Stimulated activated CD4-positive, alpha-beta T cell treated with anti-CD3 and anti-CD28 coated beads, Interleukin-1b, Interleukin-23, amount 100 ng/mL, for 24 hours (primary cell): ENCODE measurements at regions not wholly inside any gene's neighbourhood (a gene's known extent, or its start where the extent isn't known, plus 50 kb on each side); places are given as distances from the start of the nearest gene placed in this dataset.

ENCODE experiments used
- DNase-seq, 4 experiments: peaks; one replicate each; pipeline ENCODE4 v3.0.0-alpha.2; 2020; ENCODE audit warnings: low read depth in 4 of 4, low spot score in 1 of 4

DNA sequence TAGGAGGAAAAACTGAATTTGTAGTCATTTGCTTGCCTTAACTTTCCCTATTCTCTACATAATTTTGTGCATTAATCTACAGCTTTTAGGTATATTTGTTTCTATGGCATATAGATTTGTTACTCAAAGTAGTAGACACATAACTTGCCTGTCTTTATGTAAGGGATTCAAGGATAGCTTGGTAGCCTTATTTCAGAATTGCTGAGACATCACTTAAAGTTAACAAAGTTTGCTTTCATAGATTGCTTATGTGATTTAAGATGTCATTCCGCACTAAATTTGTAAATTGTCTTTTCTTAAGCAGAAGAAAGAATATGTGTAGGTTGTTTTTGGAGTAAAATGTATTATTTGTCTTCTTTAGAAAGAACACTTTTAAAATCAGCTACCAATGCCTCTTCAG, 477.7 kb upstream of the NOVA1 start:
- no peak for DNase-seq

DNA sequence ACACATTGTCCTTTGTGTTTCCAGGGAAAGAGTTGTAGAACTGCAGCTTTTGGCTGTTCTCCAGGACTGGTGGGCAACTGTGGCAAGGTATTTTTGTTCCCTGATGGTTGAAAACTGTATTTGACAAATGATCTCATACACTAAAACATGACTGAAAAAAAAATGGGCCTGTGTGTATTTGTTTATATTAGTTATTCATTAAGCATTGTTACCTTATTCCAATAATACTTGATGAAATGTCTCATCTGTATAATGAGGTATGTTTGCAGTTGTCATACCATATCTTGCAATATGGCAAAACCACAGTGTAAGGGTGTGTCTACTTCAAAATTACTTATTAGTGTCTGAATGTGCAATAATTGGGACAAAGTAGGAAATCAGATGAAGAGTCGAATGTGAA, 479.4 kb upstream of the NOVA1 start:
- no peak for DNase-seq

DNA sequence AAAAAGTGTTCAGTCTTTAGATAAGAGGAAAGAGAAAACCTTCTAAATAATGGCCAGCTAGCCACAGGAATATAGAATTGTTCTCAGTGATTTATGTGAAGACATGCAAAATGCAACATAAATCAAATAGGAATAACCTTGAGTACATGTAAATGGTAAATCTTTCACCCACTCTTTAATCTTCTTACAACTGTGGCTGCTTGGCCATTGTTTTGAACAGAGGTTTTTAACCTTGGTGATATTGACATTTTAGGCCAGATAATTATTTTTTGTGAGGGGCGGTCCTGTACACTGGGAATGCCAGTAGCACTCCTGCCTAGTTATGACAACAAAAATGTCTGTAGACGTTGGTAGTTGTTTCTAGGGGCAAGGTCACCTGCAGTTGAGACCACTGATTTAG, 479.9 kb upstream of the NOVA1 start:
- DNase-seq = no peak

DNA sequence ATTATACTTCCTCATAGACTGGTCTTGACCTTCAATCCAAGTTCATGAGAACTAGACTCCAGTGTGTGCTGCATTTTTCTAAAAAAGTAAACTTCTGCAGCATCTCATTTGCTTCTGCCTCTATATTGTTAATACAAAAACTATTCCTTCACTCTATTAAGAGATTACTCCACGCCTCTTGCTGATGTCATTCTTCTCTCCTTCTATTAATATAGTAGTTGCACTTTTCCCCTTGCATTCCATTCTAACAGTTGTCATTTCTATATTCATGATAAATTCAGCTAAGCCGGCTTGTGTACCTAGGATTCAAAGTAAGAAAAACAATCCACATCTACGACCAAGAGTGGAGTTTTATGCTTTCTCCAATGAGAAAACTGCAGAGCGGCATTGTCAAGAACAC, 480.4 kb upstream of the NOVA1 start:
- no peak for DNase-seq

DNA sequence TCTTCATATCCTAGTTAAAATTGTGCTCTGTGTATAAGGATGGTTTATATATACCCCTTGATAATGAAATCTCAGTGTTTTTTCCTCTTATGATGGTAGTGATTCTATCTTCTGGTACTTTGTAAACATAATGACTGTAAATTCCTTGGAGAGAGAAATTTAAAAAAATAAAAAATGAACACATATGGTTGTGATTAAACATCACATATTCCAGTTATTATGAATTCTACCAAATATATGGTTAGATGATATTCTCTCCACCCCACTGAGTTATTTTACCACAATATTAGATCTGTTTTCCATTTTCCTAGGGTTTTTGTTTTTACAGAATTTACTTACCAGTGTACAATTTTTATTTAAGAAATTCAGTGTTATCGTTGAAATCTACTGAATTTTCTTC, 481.9 kb upstream of the NOVA1 start:
- no peak for DNase-seq

DNA sequence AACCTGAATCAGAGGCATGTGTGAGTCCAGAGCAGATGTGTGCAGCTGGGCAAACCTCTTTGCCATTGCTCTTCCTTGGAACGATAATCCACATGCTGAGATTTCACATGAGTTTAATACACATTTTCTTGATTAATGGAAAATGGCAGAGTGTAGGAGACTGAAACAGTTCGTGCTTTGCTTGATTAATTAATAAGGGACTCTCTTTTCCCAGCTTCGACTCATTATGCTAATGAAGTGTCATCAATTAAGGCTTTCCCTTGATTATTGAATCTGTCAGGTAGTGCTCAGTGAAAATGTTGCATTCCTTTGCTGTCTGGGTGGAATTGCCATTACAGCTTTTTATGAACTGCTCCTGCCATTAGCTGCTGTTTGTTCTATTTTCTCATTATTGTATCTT, 487.7 kb upstream of the NOVA1 start:
- DNase-seq = no peak

DNA sequence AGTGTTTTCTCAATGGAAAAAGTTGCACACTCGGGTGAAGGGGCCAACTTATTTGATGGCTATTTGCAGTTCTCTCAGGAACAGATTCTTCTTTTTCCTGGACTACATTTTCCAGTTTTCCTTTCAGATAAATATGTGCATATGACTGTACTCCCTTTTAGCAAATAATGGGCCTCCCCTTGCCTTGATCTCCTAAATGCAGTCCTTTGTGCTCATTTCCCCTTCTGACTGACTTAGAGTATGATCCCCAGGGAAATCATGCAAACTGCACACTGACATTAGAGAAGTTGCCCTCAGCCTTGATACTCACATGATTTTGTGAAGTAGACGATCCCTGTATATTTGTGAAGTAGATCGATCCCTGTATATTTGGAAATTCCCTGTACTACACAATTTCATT, 492.9 kb upstream of the NOVA1 start:
- no peak for DNase-seq

DNA sequence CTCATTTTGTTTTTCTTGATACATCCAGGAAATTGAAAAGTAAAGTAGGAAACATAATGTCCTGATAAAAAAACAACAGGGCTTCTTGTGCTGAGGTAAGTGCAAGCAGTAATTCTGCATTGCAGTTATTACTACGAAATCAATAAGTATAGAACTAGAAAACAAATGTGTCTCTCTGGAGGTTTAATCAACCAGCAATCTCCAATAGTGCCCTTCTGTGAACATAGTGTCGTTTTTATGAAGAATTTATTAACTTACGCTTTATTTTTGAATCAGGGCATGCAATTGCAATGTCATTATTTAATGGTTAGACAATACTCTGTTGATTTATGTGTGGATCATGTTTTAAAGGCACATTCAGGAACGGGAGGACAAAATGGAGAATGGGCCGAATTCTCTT, 494.1 kb upstream of the NOVA1 start:
- no peak for DNase-seq

DNA sequence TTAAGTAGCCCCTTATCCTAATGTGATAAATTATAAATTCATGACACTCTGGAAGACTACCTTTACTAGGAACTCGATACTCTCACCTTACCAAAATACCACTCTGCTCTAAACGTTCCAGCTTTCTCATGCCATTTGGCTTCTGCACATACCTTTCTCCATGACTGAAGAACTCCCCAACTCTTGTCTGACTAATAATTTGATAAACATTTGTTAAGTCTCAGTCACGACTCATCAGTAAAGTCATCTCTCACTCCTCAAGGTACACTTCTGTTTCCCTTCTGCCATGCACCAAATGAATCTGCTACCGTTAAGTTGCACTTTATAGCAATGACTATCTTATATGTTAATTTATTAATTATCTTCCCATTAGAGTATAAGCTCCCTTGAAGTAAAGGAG, 498.3 kb upstream of the NOVA1 start:
- no peak for DNase-seq

DNA sequence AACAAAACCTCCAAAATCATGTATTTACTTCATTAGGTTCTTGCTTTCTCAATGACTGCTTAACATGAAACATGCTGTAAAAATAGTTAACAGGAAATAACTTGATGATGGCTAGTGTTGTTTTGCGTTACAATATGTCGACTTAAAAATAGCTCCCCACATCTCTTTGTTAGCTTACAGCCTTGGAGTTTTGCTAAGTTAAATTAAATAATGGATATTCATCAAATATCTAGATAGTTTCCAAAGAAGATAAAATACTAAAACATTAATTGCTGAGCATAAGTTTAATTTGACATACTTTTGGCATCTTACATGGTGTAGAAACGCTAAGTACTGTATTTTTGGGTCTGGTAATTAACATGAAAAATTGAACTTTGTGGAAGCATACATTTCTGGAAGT, 500.6 kb upstream of the NOVA1 start:
- DNase-seq = no peak

DNA sequence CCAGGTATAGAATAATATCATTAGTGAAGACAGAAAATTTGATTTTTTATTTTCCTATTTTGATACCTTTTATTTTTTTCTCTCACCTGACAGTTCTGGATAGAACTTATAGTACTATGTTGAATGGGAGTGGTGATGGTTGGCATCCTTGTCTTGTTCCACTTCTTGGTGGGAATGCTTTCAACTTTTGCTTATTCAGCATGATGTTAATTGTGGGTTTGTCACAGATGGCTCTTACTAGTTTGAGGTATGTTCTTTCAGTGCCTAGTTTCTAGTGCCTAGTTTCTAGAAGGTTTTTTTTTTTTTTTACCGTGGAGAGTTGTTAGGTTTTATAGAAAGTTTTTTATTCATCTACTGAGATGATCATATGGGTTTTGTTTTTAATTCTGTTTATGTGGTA, 516.3 kb upstream of the NOVA1 start:
- DNase-seq = no peak

DNA sequence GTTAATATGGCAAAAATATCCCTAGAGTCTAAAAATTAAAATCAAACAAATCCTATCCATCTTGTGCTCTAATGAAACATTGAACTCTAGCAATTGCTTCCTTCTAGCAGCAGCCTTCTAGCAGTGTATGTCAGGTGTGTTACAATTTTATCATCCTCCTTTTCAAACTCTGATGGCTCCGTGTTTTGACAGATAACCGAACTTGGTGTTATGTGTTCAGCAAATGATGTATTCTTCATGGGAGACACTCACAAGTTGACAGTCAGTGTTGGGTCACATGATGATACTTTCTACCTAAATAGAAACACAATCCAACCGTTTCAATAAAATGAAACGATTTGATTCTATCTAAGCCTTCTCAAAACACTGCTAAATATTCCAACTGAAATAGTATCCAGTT, 525.3 kb upstream of the NOVA1 start:
- DNase-seq = no peak

DNA sequence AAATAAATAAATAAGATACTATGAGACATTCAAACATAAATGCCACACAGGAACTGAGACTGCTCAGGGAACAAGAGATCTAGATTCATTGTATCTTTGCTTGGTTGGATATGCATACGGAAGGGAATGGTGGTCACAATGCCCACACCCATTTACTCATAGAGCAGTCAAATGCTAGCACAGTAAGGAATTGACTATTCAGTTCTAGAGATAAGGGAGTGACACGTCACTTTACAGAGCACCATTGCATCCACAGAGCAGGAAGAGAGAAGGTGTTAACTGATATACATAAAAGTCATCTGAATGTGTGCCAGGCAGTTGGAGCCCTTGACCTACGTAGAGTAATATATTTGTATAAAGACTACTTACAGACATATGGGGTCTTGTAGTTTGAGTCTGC, 530.0 kb upstream of the NOVA1 start:
- no peak for DNase-seq

DNA sequence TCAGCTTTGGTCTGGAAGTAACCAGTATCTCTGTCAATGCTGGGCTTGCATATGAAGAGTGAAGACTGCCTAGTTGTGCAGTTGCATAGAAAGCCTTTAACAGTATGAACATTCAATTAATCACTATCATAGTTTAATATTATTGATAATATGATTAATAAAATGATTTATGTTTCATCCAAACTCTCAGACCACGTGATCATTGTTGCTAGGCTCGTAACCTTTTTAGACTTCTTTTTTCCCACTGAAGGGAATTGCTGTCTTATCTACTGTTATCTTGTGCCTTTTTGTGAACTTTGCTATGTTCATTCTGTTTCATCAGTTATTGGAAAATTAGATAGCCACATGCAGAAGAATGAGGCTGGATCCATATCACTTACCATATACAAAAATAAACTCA, 536.4 kb upstream of the NOVA1 start:
- no peak for DNase-seq

DNA sequence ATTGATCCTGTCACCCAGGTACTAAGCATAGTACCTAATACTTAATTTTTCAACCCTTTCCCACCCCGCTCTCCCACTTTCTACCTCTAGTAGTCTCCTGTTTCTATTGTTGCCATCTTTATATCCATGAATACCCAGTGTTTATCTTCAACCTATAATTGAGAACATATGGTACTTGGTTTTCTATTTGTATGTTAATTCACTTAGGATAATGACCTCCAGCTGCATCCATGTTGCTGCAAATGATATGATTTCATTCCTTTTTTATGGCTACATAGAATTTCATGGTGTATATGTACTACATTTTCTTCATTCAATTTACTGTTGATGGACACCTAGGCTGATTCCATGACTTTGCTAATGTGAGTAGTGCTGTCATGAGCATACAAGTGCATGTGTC, 547.3 kb upstream of the NOVA1 start:
- no peak for DNase-seq

DNA sequence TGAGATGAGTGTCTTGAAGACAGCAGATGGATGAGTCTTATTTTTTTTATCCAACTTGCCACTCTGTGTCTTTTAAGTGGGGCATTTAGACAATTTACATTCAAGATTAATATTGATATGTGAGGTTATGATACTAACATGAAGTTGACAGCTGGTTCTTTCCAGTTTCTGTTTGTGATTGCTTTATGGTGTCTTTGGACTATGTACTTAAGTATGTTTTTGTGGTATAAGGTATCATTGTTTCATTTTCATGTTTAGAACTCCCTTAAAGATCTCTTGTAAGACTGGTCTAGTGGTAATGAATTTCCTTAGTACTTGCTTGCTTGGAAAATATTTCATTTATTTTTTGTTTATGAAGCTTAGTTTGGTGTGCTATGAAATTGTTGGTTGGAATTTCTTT, 550.3 kb upstream of the NOVA1 start:
- DNase-seq = no peak

DNA sequence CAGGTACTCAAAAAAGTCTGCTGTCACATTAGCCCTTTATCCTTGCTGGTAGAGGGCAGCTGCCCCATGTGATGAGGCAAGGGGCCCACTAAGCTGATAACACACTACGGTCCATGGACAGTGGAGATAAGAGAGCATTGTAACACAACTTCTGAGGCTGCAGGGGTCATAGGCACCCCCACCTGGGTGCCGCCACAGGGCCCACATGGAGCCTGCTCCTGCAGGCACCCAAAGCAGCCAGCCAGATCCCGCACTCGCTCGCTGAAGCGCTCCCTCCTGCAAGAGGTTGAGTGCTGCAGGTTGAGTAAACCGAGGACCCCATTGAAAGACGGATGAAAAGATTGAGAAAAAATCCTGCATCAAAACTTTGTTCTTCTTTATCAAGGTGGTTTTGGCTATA, 566.3 kb upstream of the NOVA1 start:
- DNase-seq = no peak

DNA sequence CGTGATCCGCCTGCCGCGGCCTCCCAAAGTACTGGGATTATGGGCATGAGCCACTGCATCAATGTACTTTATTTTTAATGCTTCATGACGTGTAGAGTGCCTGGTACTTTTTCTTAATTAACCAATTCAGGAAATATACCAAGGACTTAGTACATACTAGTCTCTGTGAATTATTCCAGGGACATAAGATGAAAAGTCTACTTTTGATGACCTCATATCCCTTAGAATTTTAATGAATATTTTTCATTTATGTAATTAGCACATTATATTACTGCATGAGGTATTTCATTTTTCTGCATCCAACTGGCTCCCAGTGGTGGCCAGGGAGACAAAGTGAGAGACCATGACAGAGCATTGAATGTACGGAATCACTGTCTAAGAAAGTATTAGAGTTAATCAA, 577.7 kb upstream of the NOVA1 start:
- no peak for DNase-seq

DNA sequence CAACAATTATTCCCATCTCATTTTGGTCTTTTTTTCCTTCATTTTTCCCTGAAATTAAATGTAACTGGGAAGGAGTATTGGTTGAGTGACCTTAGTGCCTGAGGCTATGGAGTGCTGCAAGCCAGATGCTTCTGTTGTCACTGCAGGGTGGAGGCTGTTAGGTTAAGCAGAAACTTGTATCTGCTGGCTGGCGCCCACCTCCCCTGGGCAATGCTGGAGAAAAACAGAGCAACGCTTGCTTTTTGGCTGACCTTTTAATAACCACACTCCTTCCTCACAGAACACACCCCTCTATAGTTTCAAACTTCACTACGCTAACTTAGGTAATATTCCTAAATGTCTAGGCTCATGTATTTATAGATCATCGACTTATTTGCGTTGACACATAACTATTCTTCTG, 583.5 kb upstream of the NOVA1 start:
- no peak for DNase-seq

DNA sequence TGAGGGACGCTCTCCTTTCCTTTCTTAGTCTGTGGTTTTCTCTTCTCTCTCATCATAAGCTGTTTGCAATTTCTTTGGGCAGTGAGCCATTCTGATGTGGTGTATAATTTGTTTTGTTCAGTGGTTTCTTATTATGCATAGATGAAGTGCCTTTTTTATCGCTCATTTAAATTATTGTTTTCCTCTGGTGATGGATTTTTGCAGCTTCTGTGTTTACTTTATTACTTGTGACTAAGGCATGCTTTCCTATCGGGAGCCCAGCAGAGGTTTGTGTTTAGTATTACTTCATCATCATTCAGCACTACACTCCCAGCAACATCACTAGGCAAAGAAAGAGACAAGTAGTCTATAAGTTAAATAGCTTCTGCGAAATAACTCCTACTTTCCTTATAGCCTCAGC, 586.6 kb upstream of the NOVA1 start:
- no peak for DNase-seq

DNA sequence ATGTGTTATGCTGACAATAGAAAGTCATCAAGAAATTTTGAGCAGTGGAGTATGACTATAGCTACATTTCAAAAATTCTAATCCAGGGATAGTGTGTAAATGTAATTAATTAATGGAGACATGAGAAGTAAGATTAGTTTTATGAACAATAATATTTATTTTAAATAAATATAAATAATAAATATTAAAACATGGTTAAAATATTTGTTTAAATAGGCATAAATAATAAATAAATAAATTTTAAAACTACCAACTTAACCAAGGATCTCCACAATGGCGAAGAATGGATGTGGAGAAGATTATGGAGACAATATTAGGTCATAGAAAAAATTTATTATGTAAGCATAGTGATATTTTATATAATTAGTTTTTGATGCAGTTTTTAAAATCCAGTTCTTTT, 588.2 kb upstream of the NOVA1 start:
- DNase-seq = no peak

DNA sequence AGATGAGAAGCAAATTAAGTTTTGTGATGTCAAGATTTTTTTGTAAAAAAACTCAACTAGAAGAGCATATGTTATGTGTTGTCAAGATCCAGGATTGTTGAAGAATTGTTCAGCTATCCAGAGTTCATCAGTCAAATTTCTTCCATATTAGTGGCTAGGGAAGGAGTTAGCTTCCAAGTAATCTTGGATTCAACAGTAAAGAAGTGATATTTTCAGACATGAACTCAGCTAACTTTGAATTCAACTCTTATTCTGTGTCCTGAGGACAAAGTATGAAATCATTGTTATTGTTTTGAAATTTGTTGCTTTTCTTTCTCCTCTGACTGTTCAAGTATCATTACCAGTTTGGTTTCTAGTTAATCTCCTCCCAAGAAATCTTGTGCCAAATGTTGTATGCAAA, 589.3 kb upstream of the NOVA1 start:
- no peak for DNase-seq

DNA sequence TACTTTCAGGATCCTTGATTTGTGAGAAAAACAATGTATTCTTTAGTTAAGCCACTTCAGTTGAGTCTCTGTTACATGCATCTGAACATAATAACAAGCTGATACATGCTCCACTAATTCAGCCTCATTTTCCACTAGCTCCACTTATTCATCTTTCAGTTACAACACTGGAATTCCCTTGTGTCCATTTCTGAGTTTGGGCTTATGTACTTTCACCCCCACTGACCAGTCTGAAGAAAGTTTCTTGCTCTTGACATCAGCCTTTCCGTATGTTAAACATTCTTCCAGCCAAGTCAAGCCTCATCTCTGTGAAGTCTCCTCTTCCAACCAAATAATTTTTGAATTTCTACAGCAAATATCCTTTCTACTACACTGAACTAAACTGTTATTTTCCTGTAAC, 592.5 kb upstream of the NOVA1 start:
- DNase-seq = no peak

DNA sequence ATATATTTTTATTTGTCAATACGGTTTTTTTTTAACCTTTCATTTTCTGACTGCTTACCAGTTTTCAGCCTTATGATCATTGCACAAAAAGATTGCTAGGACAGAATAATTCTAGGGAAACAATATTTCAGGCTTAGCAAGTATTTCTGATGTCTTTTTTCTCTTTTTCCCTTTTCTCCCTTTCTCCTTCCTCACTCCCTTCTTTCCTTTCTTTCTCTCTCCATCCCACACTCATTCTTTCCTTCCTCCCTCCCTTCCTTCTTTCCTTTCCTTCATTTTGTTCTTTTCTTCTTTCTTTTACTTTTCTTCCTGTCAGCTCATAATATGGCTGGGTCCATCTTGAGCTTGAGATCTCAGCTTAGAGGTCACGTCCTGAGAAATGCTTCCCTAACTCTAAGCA, 601.4 kb upstream of the NOVA1 start:
- DNase-seq = no peak

DNA sequence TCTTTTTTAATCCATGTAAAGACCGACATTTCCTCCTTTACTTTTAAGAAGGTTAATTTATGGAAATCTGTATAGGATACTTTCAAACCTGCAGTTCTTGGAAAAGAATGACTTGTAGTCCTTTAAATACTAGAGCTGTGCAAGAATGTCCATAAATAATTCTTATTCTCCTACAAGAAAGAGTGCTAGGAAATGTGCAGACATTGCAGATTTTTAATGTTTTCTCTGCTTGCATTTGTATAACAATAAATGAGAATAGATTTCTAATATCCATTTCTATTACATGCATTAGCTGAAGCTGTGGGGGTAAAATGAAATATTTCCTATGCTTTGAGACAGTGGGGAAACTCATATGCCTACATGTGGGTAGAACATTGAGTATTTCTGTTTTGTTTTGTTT, 607.2 kb upstream of the NOVA1 start:
- no peak for DNase-seq
